SH-SY5Y (cell line): ENCODE measurements at regions not wholly inside any gene's neighbourhood (a gene's known extent, or its start where the extent isn't known, plus 50 kb on each side); places are given as distances from the start of the nearest gene placed in this dataset.

ENCODE experiments used
- GATA2 ChIP-seq: IDR thresholded peaks from 2 replicates; pipeline ENCODE4 v1.6.1; 2011; ENCODE audit warnings: mild to moderate bottlenecking, low read depth, low read length
- GATA3 ChIP-seq: IDR thresholded peaks from 2 replicates; pipeline ENCODE4 v1.6.1; 2011; ENCODE audit warnings: low read depth, mild to moderate bottlenecking, low read length, moderate library complexity

DNA sequence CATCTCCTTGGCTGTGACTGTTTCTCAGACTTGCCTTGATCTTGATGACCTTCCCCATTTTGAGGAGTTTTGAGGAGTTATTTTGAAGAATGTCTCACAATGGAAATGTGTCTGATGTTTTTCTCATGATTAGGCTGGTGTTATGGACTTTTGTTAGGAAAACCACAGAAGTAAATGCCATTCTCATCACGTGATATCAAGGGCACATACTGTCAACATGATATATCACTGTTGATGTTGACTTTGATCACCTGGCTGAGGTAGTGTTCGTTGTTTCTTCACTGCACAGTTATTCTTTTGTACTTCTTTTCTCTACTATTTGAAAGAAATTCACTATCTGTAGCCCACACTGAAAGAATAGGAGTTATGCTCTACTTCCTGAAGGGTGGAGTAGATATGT is 194.7 kb upstream of the MPHOSPH6 start:
- TF ChIP-seq GATA3 (no peak), GATA2 (no peak)
